Activated B cell treated with CpG ODN at 0.5 μM for 24 hours (primary cell): ENCODE measurements at regions not wholly inside any gene's neighbourhood (a gene's known extent, or its start where the extent isn't known, plus 50 kb on each side); places are given as distances from the start of the nearest gene placed in this dataset.

Source experiments
- ATAC-seq: fragments of 200-7000 bp; cut with Tn5 transposase; one replicate; pipeline ENCODE4 v1.10.0; 2021; ENCODE audit warnings: low read depth, mild to moderate bottlenecking, moderate library complexity
- CTCF ChIA-PET: fragments of 350-600 bp; sonication (Branson Sonifier 250); formaldehyde crosslinking; loops from one replicate; lab custom pipeline; 2021; ENCODE audit warnings: antibody characterized with exemption; lab: Charles Lee
- POLR2A ChIA-PET: fragments of 350-600 bp; sonication (Branson Sonifier 250); formaldehyde crosslinking; loops from one replicate; lab custom pipeline; 2021; ENCODE audit warnings: antibody characterized with exemption; lab: Charles Lee
- DNase-seq: peaks from one replicate; pipeline ENCODE4 v3.0.0; 2022
- H3K27ac Mint-ChIP-seq: one replicate; pipeline ENCODE4 v1.8.0; 2020; ENCODE audit warnings: mixed read lengths
- H3K27me3 Mint-ChIP-seq: one replicate; pipeline ENCODE4 v1.8.0; 2021; ENCODE audit warnings: mixed read lengths
- H3K36me3 Mint-ChIP-seq: one replicate; pipeline ENCODE4 v1.8.0; 2021; ENCODE audit warnings: low read depth, mixed read lengths
- H3K4me1 Mint-ChIP-seq: one replicate; pipeline ENCODE4 v1.8.0; 2021; ENCODE audit warnings: mixed read lengths
- H3K4me3 Mint-ChIP-seq: one replicate; pipeline ENCODE4 v1.8.0; 2020; ENCODE audit warnings: mild to moderate bottlenecking, mixed read lengths
- H3K9me3 Mint-ChIP-seq: one replicate; pipeline ENCODE4 v1.8.0; 2020; ENCODE audit warnings: mixed read lengths
- CTCF ChIP-seq: fragments of 200-600 bp; IDR thresholded peaks from one replicate; pipeline ENCODE4 v1.8.0; 2022; ENCODE audit warnings: antibody characterized with exemption, mild to moderate bottlenecking
- intact Hi-C: fragments of 100-400 bp; cut with micrococcal nuclease; formaldehyde crosslinking; loops from one replicate; pipeline ENCODE4 v1.15.1; 2024

DNA sequence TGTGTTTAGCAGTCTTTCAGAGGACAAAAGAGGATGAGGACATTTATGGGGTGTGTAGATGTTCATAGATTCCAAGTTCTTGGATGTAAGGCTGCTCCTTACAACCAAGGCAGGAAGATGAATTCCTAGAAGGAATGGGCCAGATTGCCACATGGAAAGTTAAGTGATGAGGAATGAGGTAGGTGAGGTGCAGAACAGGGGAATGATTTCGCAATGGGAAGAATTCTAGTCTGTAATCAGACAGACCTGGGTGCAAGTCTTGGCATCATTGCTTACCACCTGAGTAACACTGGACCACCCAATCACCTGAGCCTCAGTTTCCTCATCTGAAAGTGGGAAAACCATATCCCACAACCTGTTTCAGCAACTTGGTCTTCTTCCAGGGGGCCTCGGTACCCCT lies 174.9 kb downstream of the IER5 start:
- Mint-ChIP-seq H3K27ac (no peak overlapping the region), H3K36me3 (no peaks in the 10 kb centered on the region), H3K9me3 (peaks cover 8% of the 10 kb centered on the region), H3K4me1 (no peaks in the 10 kb centered on the region), H3K4me3 (no peak overlapping the region), H3K27me3 (peaks cover 17% of the 10 kb centered on the region)
- no peak for DNase-seq
- POLR2A ChIA-PET, result no interaction called here
- CTCF ChIA-PET, result no interaction called here
- ATAC-seq, result no peak
- intact Hi-C loops, result no loop called here
- TF ChIP-seq CTCF, result no peak

DNA sequence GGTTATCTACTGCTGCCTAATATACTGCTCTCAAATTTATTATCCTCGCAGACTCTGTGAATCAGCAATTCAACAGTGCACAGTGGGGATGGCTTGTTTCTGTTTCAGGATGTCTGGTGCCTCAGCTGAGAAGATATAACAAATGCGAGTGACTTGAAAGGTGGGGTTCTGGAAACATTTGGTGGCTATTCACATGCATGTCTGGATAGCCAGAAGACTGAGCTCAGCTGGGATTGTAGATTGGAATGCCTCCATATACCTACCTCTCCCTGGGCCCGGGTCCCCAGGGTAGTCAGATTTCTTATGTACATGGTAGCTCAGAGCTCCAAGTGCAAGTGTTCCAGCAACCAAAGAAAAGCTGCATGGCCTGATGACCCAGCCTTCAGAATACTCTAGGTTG lies 176.3 kb downstream of the IER5 start:
- ATAC-seq, result no peak
- ChIA-PET CTCF (no interaction called here), POLR2A (no interaction called here)
- no peak overlapping the region for H3K4me3 Mint-ChIP-seq
- no peaks in the 10 kb centered on the region for H3K4me1 Mint-ChIP-seq
- no peak for DNase-seq
- no peak overlapping the region for H3K27ac Mint-ChIP-seq
- TF ChIP-seq CTCF, result no peak
- peaks cover 8% of the 10 kb centered on the region for H3K9me3 Mint-ChIP-seq
- no peaks in the 10 kb centered on the region for H3K36me3 Mint-ChIP-seq
- peaks cover 20% of the 10 kb centered on the region for H3K27me3 Mint-ChIP-seq
- intact Hi-C loops, result no loop called here

DNA sequence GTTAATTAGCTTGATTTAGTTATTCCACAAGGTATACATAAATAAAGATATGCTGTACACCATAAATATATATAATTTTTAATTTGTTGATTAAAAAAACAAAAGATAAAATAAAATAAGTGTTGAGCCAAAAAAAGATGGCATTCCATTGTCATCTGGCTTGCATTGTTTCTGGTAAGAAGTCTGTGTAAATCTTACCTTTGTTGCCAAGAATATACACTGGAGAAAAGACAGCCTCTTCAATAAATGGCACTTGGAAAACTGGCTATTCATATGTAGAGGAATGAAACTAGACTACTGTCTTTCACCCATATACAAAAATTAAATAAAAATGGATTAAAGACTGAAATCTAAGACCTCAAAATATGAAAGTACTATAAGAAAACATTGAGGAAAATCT lies 196.5 kb downstream of the IER5 start:
- no peaks in the 10 kb centered on the region for H3K4me1 Mint-ChIP-seq
- no peak for TF ChIP-seq CTCF
- ChIA-PET CTCF (no interaction called here), POLR2A (interaction anchor here (0.6 kb wide), 1 partner anchor 301 kb away, joined by 4 read pairs; no protein-coding TSS in a partner anchor)
- H3K4me3 Mint-ChIP-seq, result no peak overlapping the region
- peaks cover 28% of the 10 kb centered on the region for H3K9me3 Mint-ChIP-seq
- DNase-seq, result no peak
- intact Hi-C loops, result no loop called here
- H3K27me3 Mint-ChIP-seq, result no peaks in the 10 kb centered on the region
- no peak overlapping the region for H3K27ac Mint-ChIP-seq
- no peaks in the 10 kb centered on the region for H3K36me3 Mint-ChIP-seq
- ATAC-seq, result no peak

DNA sequence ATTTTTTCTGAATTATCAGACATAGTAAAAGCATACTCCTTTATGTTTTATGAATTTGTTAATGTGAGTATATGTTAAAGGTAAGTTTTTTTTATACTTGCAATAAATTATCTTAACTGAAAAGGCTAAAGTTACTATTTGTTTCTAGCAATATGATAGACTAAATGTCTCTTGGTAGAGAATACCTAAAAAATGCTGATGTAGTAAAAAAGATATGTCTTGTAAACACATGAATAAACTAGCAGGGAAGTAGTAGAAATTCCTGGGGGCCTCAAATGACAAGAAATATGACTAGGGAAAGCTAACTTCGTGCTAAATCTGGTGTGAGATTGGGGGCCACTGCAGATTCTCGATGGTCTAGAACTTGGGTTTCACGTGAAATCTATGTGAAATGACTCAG lies 188.1 kb upstream of the CACNA1E start:
- DNase-seq (no peak), ATAC-seq (no peak)
- CTCF ChIA-PET, result no interaction called here
- no peak overlapping the region for H3K4me3 Mint-ChIP-seq
- TF ChIP-seq CTCF, result no peak
- POLR2A ChIA-PET, result no interaction called here
- H3K27me3 Mint-ChIP-seq, result peaks cover 34% of the 10 kb centered on the region
- no peaks in the 10 kb centered on the region for H3K36me3 Mint-ChIP-seq
- no peaks in the 10 kb centered on the region for H3K9me3 Mint-ChIP-seq
- no peaks in the 10 kb centered on the region for H3K4me1 Mint-ChIP-seq
- H3K27ac Mint-ChIP-seq, result no peak overlapping the region
- intact Hi-C loops, result no loop called here

- H3K9me3 Mint-ChIP-seq, result no peaks in the 10 kb centered on the region
- H3K27ac Mint-ChIP-seq, result no peak overlapping the region
- CTCF ChIA-PET, result no interaction called here
- POLR2A ChIA-PET, result no interaction called here
- peaks cover 30% of the 10 kb centered on the region for H3K27me3 Mint-ChIP-seq
- TF ChIP-seq CTCF, result no peak
- ATAC-seq (no peak), DNase-seq (no peak)
- no peak overlapping the region for H3K4me3 Mint-ChIP-seq
- H3K36me3 Mint-ChIP-seq, result no peaks in the 10 kb centered on the region
- no peaks in the 10 kb centered on the region for H3K4me1 Mint-ChIP-seq
- intact Hi-C loops, result no loop called here
These were observed 187.1 kb upstream of the CACNA1E start for GRCh38 chr1:181296180-181296579.
